GM13976 (cell line): ENCODE measurements at regions not wholly inside any gene's neighbourhood (a gene's known extent, or its start where the extent isn't known, plus 50 kb on each side); places are given as distances from the start of the nearest gene placed in this dataset.
"Not testable (repeated sequence)": the region's sequence is repeated elsewhere in the genome, so short reads cannot be mapped to it uniquely, and the experiment has no call there.

Experiments
- DNase-seq: peaks from one replicate; pipeline ENCODE4 v3.0.0; 2012; ENCODE audit warnings: low spot score
- CTCF ChIP-seq: IDR thresholded peaks from 2 replicates; pipeline ENCODE4 v1.5.1; 2012; ENCODE audit warnings: borderline replicate concordance, mild to moderate bottlenecking; ENCODE audit not compliant: insufficient read depth; ENCODE audit errors: extremely low read depth, missing control alignments, control extremely low read depth
- in situ Hi-C: fragments of 300-500 bp; cut with MboI; formaldehyde crosslinking; loops from one replicate; pipeline ENCODE4 v1.12.0; 2022; ENCODE audit warnings: low sequenced_read_pairs, mixed read lengths, inconsistent platforms; ENCODE audit not compliant: unreplicated experiment

GRCh38 chr1:115156826-115157468 is 67.6 kb upstream of the TSPAN2 start:
- TF ChIP-seq CTCF, result no peak
- in situ Hi-C loops, result no loop called here
- no peak for DNase-seq

GRCh38 chr1:115153966-115154557 is 64.8 kb upstream of the TSPAN2 start:
- no peak for DNase-seq
- in situ Hi-C loops, result no loop called here
- no peak for TF ChIP-seq CTCF

- in situ Hi-C loops, result loop anchor here (10.0 to 25.0 kb wide), 2 partner anchors 327 to 439 kb away; no protein-coding TSS in a partner anchor
- DNase-seq, result not testable (repeated sequence)
These were observed 58.6 kb upstream of the TSPAN2 start for GRCh38 chr1:115147928-115148327.

GRCh38 chr1:115145226-115145625 is 55.9 kb upstream of the TSPAN2 start:
- TF ChIP-seq CTCF, result no peak
- in situ Hi-C loops, result loop anchor here (10.0 to 25.0 kb wide), 2 partner anchors 330 to 442 kb away; no protein-coding TSS in a partner anchor
- no peak for DNase-seq

GRCh38 chr1:115144176-115144575 is 54.9 kb upstream of the TSPAN2 start:
- in situ Hi-C loops, result loop anchor here (10.0 to 25.0 kb wide), 2 partner anchors 331 to 443 kb away; no protein-coding TSS in a partner anchor
- no peak for TF ChIP-seq CTCF
- DNase-seq, result no peak

GRCh38 chr1:115142616-115143015 is 53.3 kb upstream of the TSPAN2 start:
- DNase-seq, result no peak
- in situ Hi-C loops, result loop anchor here (10.0 to 25.0 kb wide), 2 partner anchors 332 to 445 kb away; no protein-coding TSS in a partner anchor
- TF ChIP-seq CTCF, result no peak

- DNase-seq, result no peak
- TF ChIP-seq CTCF, result no peak
- in situ Hi-C loops, result loop anchor here (10.0 to 25.0 kb wide), 2 partner anchors 334 to 446 kb away; no protein-coding TSS in a partner anchor
These were observed 51.8 kb upstream of the TSPAN2 start for GRCh38 chr1:115141145-115141454.
